Activated CD4-positive, alpha-beta T cell treated with anti-CD3 and anti-CD28 coated beads for 36 hours (primary cell): ENCODE measurements at regions not wholly inside any gene's neighbourhood (a gene's known extent, or its start where the extent isn't known, plus 50 kb on each side); places are given as distances from the start of the nearest gene placed in this dataset.

Source experiments
- ATAC-seq: fragments of 200-7000 bp; cut with Tn5 transposase; one replicate; pipeline ENCODE4 v1.10.0; 2021; ENCODE audit warnings: mild to moderate bottlenecking, moderate library complexity
- CTCF ChIA-PET: fragments of 350-600 bp; sonication (Branson Sonifier 250); formaldehyde crosslinking; loops from one replicate; lab custom pipeline; 2021; ENCODE audit warnings: antibody characterized with exemption; lab: Charles Lee
- POLR2A ChIA-PET: fragments of 350-600 bp; sonication (Branson Sonifier 250); formaldehyde crosslinking; loops from one replicate; lab custom pipeline; 2021; ENCODE audit warnings: antibody characterized with exemption, inconsistent platforms; lab: Charles Lee
- DNase-seq: peaks from one replicate; pipeline ENCODE4 v3.0.0-alpha.2; 2020
- H3K27ac Mint-ChIP-seq: one replicate; pipeline ENCODE4 v1.8.0; 2021; ENCODE audit warnings: mixed read lengths
- H3K27me3 Mint-ChIP-seq: one replicate; pipeline ENCODE4 v1.8.0; 2021; ENCODE audit warnings: mixed read lengths
- H3K36me3 Mint-ChIP-seq: one replicate; pipeline ENCODE4 v1.8.0; 2021; ENCODE audit warnings: low read depth, mixed read lengths
- H3K4me1 Mint-ChIP-seq: one replicate; pipeline ENCODE4 v1.8.0; 2021; ENCODE audit warnings: mixed read lengths
- H3K4me3 Mint-ChIP-seq: one replicate; pipeline ENCODE4 v1.8.0; 2021; ENCODE audit warnings: mild to moderate bottlenecking, moderate library complexity, mixed read lengths
- H3K9me3 Mint-ChIP-seq: one replicate; pipeline ENCODE4 v1.8.0; 2021; ENCODE audit warnings: low read depth, mixed read lengths
- intact Hi-C, 2 experiments: fragments of 100-400 bp; cut with DNase I in 1 of 2; cut with micrococcal nuclease in 1 of 2; formaldehyde crosslinking; loops; one replicate each; pipeline versions ENCODE4 v1.14.2 to v1.15.1; 2022 to 2024; cut with DNase I, micrococcal nuclease

DNA sequence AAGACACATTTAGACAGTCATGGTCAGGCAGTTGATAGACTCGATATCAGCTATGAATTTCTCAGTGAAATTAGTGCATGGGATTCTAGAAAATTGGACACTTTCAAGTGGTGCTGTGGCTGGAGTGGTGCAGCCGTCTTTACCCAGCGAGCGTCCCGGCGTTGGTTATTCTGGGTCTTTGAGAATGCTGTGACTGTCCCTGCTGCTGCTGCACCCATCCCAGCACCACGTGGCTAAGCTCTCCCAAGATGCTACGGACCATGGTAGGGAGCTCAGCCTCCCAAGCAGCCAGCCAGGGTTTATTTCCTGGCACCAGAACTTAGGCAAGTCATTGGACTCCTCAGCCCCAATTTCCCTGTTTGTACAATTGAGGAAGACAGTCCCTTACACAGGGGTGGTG is 147.2 kb upstream of the RPS6KA2 start:
- H3K4me3 Mint-ChIP-seq, result no peak overlapping the region
- ChIA-PET CTCF (interaction anchor here (0.6 to 4.1 kb wide), 23 partner anchors 8 to 656 kb away, joined by 3 to 38 read pairs (median 3); no protein-coding TSS in a partner anchor), POLR2A (no interaction called here)
- DNase-seq, result no peak
- intact Hi-C loops, result loop anchor here in 1 of 2 experiments (10.0 kb wide), 1 partner anchor 531 kb away; no protein-coding TSS in a partner anchor
- H3K27ac Mint-ChIP-seq, result no peak overlapping the region
- no peaks in the 10 kb centered on the region for H3K4me1 Mint-ChIP-seq
- ATAC-seq, result no peak
- H3K27me3 Mint-ChIP-seq, result no peaks in the 10 kb centered on the region
- H3K9me3 Mint-ChIP-seq, result no peaks in the 10 kb centered on the region
- no peaks in the 10 kb centered on the region for H3K36me3 Mint-ChIP-seq

DNA sequence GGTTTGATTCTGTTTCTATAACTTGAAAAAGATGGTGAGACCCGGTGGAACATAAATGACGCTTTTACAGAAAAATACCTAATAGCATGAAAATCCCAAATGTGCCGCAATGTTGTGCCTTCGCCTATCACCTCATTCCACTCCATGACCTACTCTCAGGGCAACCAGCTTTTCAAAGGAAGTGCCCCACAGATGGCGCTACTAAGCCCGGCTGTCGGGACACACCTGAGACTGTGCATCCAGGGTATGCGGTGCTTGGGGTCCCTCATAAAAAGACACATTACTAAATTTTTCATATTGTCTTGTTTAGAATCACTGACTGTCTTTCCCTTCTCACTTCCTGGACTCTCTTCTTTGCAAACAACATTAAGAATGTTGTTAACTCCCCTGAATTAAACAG is 145.5 kb upstream of the RPS6KA2 start:
- no peaks in the 10 kb centered on the region for H3K27me3 Mint-ChIP-seq
- no peak for ATAC-seq
- ChIA-PET CTCF (interaction anchor here (0.9 kb wide), 1 partner anchor 217 kb away, joined by 4 read pairs; no protein-coding TSS in a partner anchor), POLR2A (no interaction called here)
- H3K9me3 Mint-ChIP-seq, result no peaks in the 10 kb centered on the region
- intact Hi-C loops, result loop anchor here in 1 of 2 experiments (10.0 kb wide), 1 partner anchor 532 kb away; no protein-coding TSS in a partner anchor
- no peak overlapping the region for H3K27ac Mint-ChIP-seq
- H3K4me1 Mint-ChIP-seq, result no peaks in the 10 kb centered on the region
- no peaks in the 10 kb centered on the region for H3K36me3 Mint-ChIP-seq
- H3K4me3 Mint-ChIP-seq, result no peak overlapping the region
- peak; percentile 20 for DNase-seq

DNA sequence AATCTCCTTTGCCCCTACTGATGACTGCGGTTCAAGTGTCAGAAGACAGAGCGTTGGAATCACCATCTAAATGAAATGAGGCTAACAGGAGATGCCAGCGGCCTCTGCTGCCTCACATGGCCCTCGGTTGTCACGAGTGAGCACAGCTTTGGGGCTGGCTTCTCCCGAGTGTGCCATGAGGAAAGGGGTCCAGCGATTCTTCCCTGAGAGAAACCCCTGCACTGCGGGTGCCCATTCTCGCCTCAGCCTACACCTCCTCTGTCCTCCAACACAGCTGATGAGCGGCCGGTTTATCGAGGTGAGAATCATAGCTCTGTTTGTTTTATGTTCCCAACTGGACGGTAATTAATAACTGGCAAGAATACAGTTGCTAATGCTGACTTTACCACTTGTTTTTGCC is 144.7 kb upstream of the RPS6KA2 start:
- ATAC-seq, result no peak
- CTCF ChIA-PET, result interaction anchor here (0.9 kb wide), 1 partner anchor 218 kb away, joined by 4 read pairs; no protein-coding TSS in a partner anchor
- intact Hi-C loops, result loop anchor here in 1 of 2 experiments (10.0 kb wide), 1 partner anchor 533 kb away; no protein-coding TSS in a partner anchor

DNA sequence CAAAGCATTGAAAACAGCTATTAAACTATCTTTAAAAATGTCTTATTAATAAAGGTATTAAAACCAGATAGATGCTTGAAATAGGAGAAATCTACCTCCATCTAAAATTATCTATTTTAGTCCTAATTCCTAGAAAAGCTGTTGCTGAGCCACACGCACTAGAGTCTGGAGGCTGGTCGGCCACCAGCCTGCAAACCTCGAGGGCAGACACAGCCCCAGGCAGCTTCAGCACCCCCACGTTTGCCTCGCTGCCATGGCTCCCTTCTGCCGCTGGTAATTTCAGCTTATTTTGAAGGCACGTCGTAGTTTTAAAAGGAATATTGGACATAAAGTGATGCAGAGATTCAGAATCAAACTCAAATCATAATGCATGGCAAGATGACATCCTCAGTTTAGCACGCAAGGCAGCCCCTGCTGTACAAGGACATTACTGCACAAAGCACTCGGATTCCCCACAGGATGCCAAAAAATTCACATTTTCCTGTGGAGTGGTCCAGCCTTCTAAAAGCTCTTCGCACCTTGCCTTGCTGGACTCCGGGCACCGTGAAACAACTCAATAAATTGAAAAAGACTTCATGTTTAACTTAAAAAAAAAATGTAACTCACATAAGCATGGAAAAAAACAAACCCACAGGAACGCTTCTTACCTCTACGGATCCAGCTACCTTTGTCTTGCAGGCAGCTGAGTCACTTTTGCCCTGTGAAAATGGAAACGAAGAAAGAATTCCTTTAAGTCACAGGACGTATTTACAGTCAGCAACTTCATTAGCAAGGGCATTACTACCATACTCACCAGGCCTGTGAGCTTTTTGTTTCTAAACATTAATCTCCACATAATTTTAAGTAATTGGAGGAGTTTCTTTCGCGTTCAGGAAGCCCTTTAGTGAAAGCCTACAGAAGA is 143.4 kb upstream of the RPS6KA2 start:
- H3K36me3 Mint-ChIP-seq, result no peaks in the 10 kb centered on the region
- ChIA-PET POLR2A (interaction anchor here (0.8 kb wide), 1 partner anchor 880 kb away, joined by 3 read pairs; no protein-coding TSS in a partner anchor), CTCF (interaction anchor here (0.7 to 1.4 kb wide), 6 partner anchors 12 to 477 kb away, joined by 3 to 4 read pairs (median 3); no protein-coding TSS in a partner anchor)
- intact Hi-C loops, result loop anchor here in 1 of 2 experiments (10.0 kb wide), 1 partner anchor 534 kb away; no protein-coding TSS in a partner anchor
- no peaks in the 10 kb centered on the region for H3K9me3 Mint-ChIP-seq
- H3K27me3 Mint-ChIP-seq, result no peaks in the 10 kb centered on the region
- H3K4me3 Mint-ChIP-seq, result no peak overlapping the region
- no peak overlapping the region for H3K27ac Mint-ChIP-seq
- ATAC-seq, result no peak
- no peak for DNase-seq
- H3K4me1 Mint-ChIP-seq, result no peaks in the 10 kb centered on the region

More for the DNA sequence above, 144.7 kb upstream of the RPS6KA2 start:
- H3K9me3 Mint-ChIP-seq, result no peaks in the 10 kb centered on the region
- POLR2A ChIA-PET, result no interaction called here
- H3K27ac Mint-ChIP-seq, result no peak overlapping the region
- H3K4me1 Mint-ChIP-seq, result no peaks in the 10 kb centered on the region
- no peaks in the 10 kb centered on the region for H3K27me3 Mint-ChIP-seq
- no peak for DNase-seq
- no peak overlapping the region for H3K4me3 Mint-ChIP-seq
- no peaks in the 10 kb centered on the region for H3K36me3 Mint-ChIP-seq

DNA sequence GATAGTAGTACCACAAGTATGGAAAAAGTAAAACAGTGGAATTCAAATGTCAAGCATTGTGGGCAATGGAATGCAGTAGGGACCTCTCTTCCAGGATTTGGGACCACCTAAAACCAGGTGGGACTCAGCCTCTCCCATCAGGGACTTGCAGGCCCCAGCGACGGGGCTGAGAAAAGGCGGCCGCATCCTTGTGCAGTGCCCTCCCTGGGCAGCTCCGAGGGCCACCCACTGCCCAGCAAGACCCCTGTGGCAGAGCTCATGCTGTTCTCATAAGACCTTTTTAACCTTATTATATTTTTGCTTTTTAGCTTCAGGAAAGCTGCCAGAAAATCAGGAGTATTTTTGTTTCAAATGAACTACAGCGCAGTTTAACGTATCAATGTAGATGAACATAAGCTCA is 142.6 kb upstream of the RPS6KA2 start:
- H3K4me1 Mint-ChIP-seq, result no peaks in the 10 kb centered on the region
- CTCF ChIA-PET, result interaction anchor here (0.7 to 1.4 kb wide), 3 partner anchors 14 to 478 kb away, joined by 3 to 4 read pairs (median 3); no protein-coding TSS in a partner anchor
- intact Hi-C loops, result loop anchor here (10.0 kb wide), 2 partner anchors 535 to 585 kb away; no protein-coding TSS in a partner anchor
- DNase-seq (no peak), ATAC-seq (no peak)
- no peak overlapping the region for H3K4me3 Mint-ChIP-seq
- no peak overlapping the region for H3K27ac Mint-ChIP-seq
- H3K36me3 Mint-ChIP-seq, result no peaks in the 10 kb centered on the region
- no peaks in the 10 kb centered on the region for H3K9me3 Mint-ChIP-seq
- H3K27me3 Mint-ChIP-seq, result no peaks in the 10 kb centered on the region
- POLR2A ChIA-PET, result interaction anchor here (0.8 kb wide), 1 partner anchor 879 kb away, joined by 3 read pairs; no protein-coding TSS in a partner anchor

DNA sequence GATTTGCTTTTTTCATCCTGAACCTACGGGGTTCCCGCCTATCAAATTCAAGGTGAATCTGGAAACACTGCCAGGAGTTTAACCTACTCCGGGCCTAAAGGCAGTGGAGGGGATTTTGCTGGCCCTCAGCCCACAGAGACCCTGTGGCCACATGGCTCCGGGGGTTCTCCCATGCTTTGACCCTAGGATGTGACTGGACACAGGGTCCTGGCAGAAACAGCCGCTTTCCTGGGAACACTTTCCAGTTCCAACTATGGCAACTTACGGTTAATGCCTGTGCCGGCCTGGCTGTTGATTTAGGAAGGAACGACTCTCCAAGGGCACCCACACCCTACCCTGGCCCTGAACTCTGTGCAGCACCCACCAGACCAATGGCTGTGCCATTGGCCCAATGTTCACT is 141.7 kb upstream of the RPS6KA2 start:
- ChIA-PET POLR2A (no interaction called here), CTCF (no interaction called here)
- intact Hi-C loops, result loop anchor here in 1 of 2 experiments (10.0 kb wide), 1 partner anchor 586 kb away; no protein-coding TSS in a partner anchor
- Mint-ChIP-seq H3K27me3 (no peaks in the 10 kb centered on the region), H3K4me3 (no peak overlapping the region), H3K4me1 (no peaks in the 10 kb centered on the region), H3K27ac (no peak overlapping the region), H3K36me3 (no peaks in the 10 kb centered on the region), H3K9me3 (no peaks in the 10 kb centered on the region)
- DNase-seq (no peak), ATAC-seq (no peak)

DNA sequence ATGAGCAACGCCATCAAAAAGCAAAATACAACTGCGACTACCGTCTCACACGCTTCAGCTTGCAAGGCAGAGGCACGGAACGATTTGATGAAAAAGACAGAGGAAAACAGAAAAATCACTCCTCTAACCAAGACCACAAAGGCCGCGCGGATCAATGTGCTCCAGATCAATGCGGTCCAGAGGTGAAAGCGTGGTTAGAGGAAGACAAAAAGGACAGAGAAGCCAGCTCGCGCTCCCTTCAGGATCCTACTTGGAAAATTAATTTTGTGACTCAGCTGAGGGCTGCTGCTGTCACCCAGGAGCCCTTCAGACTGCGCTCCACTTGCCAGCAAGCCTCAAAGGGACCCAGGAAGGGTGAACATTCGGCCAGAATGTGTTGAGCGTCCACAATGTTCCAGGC is 140.2 kb upstream of the RPS6KA2 start:
- H3K9me3 Mint-ChIP-seq, result no peaks in the 10 kb centered on the region
- intact Hi-C loops, result loop anchor here in 1 of 2 experiments (10.0 kb wide), 1 partner anchor 588 kb away; no protein-coding TSS in a partner anchor
- DNase-seq (no peak), ATAC-seq (no peak)
- H3K27ac Mint-ChIP-seq, result no peak overlapping the region
- H3K27me3 Mint-ChIP-seq, result no peaks in the 10 kb centered on the region
- ChIA-PET POLR2A (no interaction called here), CTCF (interaction anchor here (3.4 kb wide), 1 partner anchor 8 kb away, joined by 28 read pairs; no protein-coding TSS in a partner anchor)
- H3K36me3 Mint-ChIP-seq, result no peaks in the 10 kb centered on the region
- no peaks in the 10 kb centered on the region for H3K4me1 Mint-ChIP-seq
- no peak overlapping the region for H3K4me3 Mint-ChIP-seq

DNA sequence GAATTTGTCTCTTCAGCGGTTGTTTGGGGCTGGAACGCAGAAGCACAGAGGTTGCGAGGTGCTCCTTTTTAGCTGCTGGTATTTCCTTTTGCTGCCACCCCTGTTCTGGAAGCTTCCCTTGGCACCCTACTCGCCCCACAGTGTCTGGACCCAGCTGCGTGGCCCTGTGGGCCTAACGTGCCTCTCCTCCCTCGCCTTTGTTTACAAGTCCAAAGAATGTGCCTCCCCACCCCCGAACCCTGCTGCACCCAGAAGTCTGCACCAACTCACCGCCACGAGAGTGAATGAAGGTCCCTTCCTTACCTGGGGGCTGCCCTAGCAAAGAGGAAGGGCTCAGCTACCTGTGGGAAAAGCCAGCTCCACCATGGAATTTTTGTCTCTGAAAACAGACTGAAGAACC is 139.7 kb upstream of the RPS6KA2 start:
- no peaks in the 10 kb centered on the region for H3K9me3 Mint-ChIP-seq
- H3K4me3 Mint-ChIP-seq, result no peak overlapping the region
- no peak overlapping the region for H3K27ac Mint-ChIP-seq
- intact Hi-C loops, result loop anchor here in 1 of 2 experiments (10.0 kb wide), 1 partner anchor 588 kb away; no protein-coding TSS in a partner anchor
- ChIA-PET CTCF (interaction anchor here (0.7 to 3.4 kb wide), 2 partner anchors 8 kb away, joined by 3 to 28 read pairs; no protein-coding TSS in a partner anchor), POLR2A (no interaction called here)
- no peaks in the 10 kb centered on the region for H3K36me3 Mint-ChIP-seq
- no peaks in the 10 kb centered on the region for H3K4me1 Mint-ChIP-seq
- DNase-seq (no peak), ATAC-seq (no peak)
- H3K27me3 Mint-ChIP-seq, result no peaks in the 10 kb centered on the region

DNA sequence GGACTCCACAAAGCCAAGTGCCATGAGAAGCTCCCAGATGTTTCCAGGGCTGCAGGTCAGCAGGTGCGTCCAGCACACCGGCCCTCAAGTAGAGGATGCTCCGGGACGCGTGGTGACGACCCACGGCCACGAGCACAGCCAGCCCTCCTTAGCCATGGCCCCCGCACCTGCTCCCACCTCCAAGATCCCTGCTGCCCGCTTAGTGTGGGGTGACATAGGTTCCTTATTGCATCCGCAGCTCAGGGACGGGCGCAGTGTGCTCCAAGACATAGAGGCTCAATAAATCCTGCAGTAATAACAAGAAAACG is 138.1 kb upstream of the RPS6KA2 start:
- DNase-seq (no peak), ATAC-seq (no peak)
- no peaks in the 10 kb centered on the region for H3K9me3 Mint-ChIP-seq
- H3K4me3 Mint-ChIP-seq, result no peak overlapping the region
- CTCF ChIA-PET, result interaction anchor here (3.4 kb wide), 1 partner anchor 10 kb away, joined by 28 read pairs; no protein-coding TSS in a partner anchor
- H3K27ac Mint-ChIP-seq, result no peak overlapping the region
- peaks cover 7% of the 10 kb centered on the region for H3K4me1 Mint-ChIP-seq
- no peaks in the 10 kb centered on the region for H3K27me3 Mint-ChIP-seq
- intact Hi-C loops, result loop anchor here in 1 of 2 experiments (10.0 kb wide), 1 partner anchor 590 kb away; no protein-coding TSS in a partner anchor
- H3K36me3 Mint-ChIP-seq, result no peaks in the 10 kb centered on the region
- POLR2A ChIA-PET, result no interaction called here

DNA sequence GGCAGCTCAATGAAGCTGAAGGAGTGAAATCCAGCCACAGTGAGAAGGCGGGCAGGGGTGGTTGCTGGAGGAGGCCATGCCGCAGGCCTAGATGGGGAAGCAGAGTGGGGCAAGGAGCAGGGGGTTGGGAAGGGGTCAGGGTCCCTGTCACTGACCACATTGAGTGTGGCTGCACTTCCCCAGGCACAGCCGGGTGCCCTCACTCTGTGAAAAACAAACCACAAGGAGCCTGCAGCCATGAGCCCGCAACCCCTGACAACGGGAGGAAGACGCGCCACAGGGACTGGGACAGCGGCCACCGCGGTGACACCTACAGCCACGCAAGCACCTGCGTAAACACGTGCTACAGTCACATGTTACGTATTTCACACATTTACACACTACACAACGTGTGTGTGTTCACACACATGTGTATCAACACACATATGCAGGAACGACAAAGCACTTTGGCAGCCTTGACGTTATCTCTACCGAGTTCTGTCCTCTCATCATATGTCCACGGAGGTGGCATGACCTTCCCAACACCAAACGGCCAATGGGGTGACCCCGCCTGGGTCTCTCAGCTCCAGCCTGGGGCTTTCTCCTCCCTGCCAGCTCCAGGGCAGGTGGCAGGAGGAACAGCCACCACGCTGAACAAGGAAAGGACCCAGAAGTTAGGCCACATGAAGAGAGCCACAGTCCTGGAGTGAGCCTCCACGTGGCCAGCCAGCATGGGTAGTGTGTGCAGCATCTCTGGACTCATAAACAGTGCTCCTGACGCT is 137.6 kb upstream of the RPS6KA2 start:
- H3K36me3 Mint-ChIP-seq, result no peaks in the 10 kb centered on the region
- H3K9me3 Mint-ChIP-seq, result no peaks in the 10 kb centered on the region
- ChIA-PET POLR2A (no interaction called here), CTCF (interaction anchor here (3.4 kb wide), 1 partner anchor 11 kb away, joined by 28 read pairs; no protein-coding TSS in a partner anchor)
- no peaks in the 10 kb centered on the region for H3K27me3 Mint-ChIP-seq
- H3K27ac Mint-ChIP-seq, result no peak overlapping the region
- ATAC-seq, result no peak
- no peak overlapping the region for H3K4me3 Mint-ChIP-seq
- no peak for DNase-seq
- intact Hi-C loops, result loop anchor here in 1 of 2 experiments (10.0 kb wide), 1 partner anchor 590 kb away; no protein-coding TSS in a partner anchor
- peaks cover 12% of the 10 kb centered on the region for H3K4me1 Mint-ChIP-seq
